B cell (primary cell): ENCODE measurements at regions not wholly inside any gene's neighbourhood (a gene's known extent, or its start where the extent isn't known, plus 50 kb on each side); places are given as distances from the start of the nearest gene placed in this dataset.

Experiments
- ATAC-seq: fragments of 200-7000 bp; cut with Tn5 transposase; one replicate; pipeline ENCODE4 v1.10.0; 2021; ENCODE audit warnings: low read depth, mild to moderate bottlenecking, moderate number of reproducible peaks, moderate library complexity
- CTCF ChIA-PET: fragments of 350-600 bp; sonication (Branson Sonifier 250); formaldehyde crosslinking; loops from one replicate; lab custom pipeline; 2021; ENCODE audit warnings: antibody characterized with exemption, inconsistent platforms; lab: Charles Lee
- POLR2A ChIA-PET: fragments of 350-600 bp; sonication (Branson Sonifier 250); formaldehyde crosslinking; loops from one replicate; lab custom pipeline; 2021; ENCODE audit warnings: antibody characterized with exemption; lab: Charles Lee
- DNase-seq: peaks from one replicate; pipeline ENCODE4 v3.0.0; 2013
- H2AFZ ChIP-seq: 2 replicates; pipeline ENCODE4 v1.6.1; 2012; ENCODE audit warnings: mild to moderate bottlenecking, low read depth, low read length; ENCODE audit not compliant: insufficient read depth, poor library complexity, severe bottlenecking
- H3K27ac ChIP-seq, 2 donors: 1 replicate in 1 of 2; 2 replicates in 1 of 2; pipeline ENCODE4 v1.5.1; 2012 to 2013; ENCODE audit warnings: low read length in 2 of 2, mild to moderate bottlenecking in 2 of 2, moderate library complexity in 1 of 2
- H3K27me3 ChIP-seq, 4 experiments: fragments of 200-600 bp in 1 of 4; sonication (generic) in 1 of 4; replicated peaks in 1 of 4; 1 replicate in 2 of 4; 2 replicates in 2 of 4; pipeline versions ENCODE4 v1.6.1 to v1.7.0; 2013 to 2016; ENCODE audit warnings: low read length in 3 of 4, mild to moderate bottlenecking in 2 of 4, mixed read lengths in 1 of 4, moderate library complexity in 1 of 4; ENCODE audit not compliant: insufficient read depth in 4 of 4, control insufficient read depth in 3 of 4; ENCODE audit errors: control extremely low read depth in 1 of 4
- H3K36me3 ChIP-seq, 2 experiments: replicated peaks in 1 of 2; 1 replicate in 1 of 2; 2 replicates in 1 of 2; pipeline versions ENCODE4 v1.6.1 to v1.7.1; 2013; ENCODE audit warnings: low read length in 1 of 2; ENCODE audit not compliant: insufficient read depth in 2 of 2, control insufficient read depth in 1 of 2; ENCODE audit errors: control extremely low read depth in 1 of 2, extremely low read depth in 1 of 2
- H3K4me1 ChIP-seq, 2 donors: fragments of 200-600 bp in 1 of 2; sonication (generic) in 1 of 2; 1 replicate in 1 of 2; 2 replicates in 1 of 2; pipeline versions ENCODE4 v1.5.1 to v1.6.1; 2013 to 2017; ENCODE audit warnings: low read length in 2 of 2; ENCODE audit not compliant: control insufficient read depth in 2 of 2, insufficient read depth in 2 of 2
- H3K4me2 ChIP-seq: replicated peaks from 2 replicates; pipeline ENCODE3; 2012; ENCODE audit warnings: mild to moderate bottlenecking, low read depth, low read length; ENCODE audit not compliant: poor library complexity, severe bottlenecking
- H3K4me3 ChIP-seq, 5 experiments: fragments of 200-600 bp in 1 of 5; sonication (generic) in 1 of 5; 1 replicate in 3 of 5; 2 replicates in 2 of 5; pipeline versions ENCODE4 v1.5.1 to v1.7.0; 2011 to 2016; ENCODE audit warnings: low read length in 4 of 5, mild to moderate bottlenecking in 4 of 5, low read depth in 2 of 5, control low read depth in 1 of 5, moderate library complexity in 1 of 5; ENCODE audit not compliant: insufficient read depth in 1 of 5; ENCODE audit errors: control extremely low read depth in 1 of 5, extremely low read depth in 1 of 5
- H3K79me2 ChIP-seq: fragments of 200-600 bp; sonication (generic); one replicate; pipeline ENCODE4 v1.6.0; 2016; ENCODE audit warnings: low read length; ENCODE audit not compliant: control insufficient read depth, insufficient read depth
- H3K9ac ChIP-seq: fragments of 200-600 bp; sonication (generic); 2 replicates; pipeline ENCODE4 v1.6.1; 2017; ENCODE audit warnings: mild to moderate bottlenecking, low read length, moderate library complexity
- H3K9me3 ChIP-seq, 3 donors: one replicate each; pipeline versions ENCODE4 v1.6.1 to v1.7.1; 2013; ENCODE audit warnings: low read length in 2 of 3; ENCODE audit not compliant: control insufficient read depth in 2 of 3, insufficient read depth in 1 of 3; ENCODE audit errors: control extremely low read depth in 1 of 3
- H4K20me1 ChIP-seq: 2 replicates; pipeline ENCODE4 v1.6.0; 2012; ENCODE audit warnings: mild to moderate bottlenecking, low read length; ENCODE audit not compliant: insufficient read depth, control insufficient read depth, poor library complexity, severe bottlenecking
- H3K27ac Mint-ChIP-seq: one replicate; pipeline ENCODE4 v1.8.0; 2021; ENCODE audit warnings: mixed read lengths
- H3K27me3 Mint-ChIP-seq: one replicate; pipeline ENCODE4 v1.8.0; 2021; ENCODE audit warnings: mixed read lengths
- H3K4me1 Mint-ChIP-seq: one replicate; pipeline ENCODE4 v1.8.0; 2021; ENCODE audit warnings: mixed read lengths
- H3K4me3 Mint-ChIP-seq: one replicate; pipeline ENCODE4 v1.8.0; 2021; ENCODE audit warnings: mixed read lengths
- H3K9me3 Mint-ChIP-seq: one replicate; pipeline ENCODE4 v1.8.0; 2022; ENCODE audit warnings: mixed read lengths; ENCODE audit not compliant: insufficient read depth
- EZH2 ChIP-seq: IDR thresholded peaks from 2 replicates; pipeline ENCODE4 v1.6.1; 2012; ENCODE audit warnings: borderline replicate concordance, low read depth, mild to moderate bottlenecking, moderate library complexity, low read length; ENCODE audit not compliant: insufficient read depth, poor library complexity, severe bottlenecking
- WGBS: methylation state at CpG from one replicate; pipeline ENCODE4 v1.1.5; 2013; ENCODE audit warnings: missing lambda C conversion rate; ENCODE audit not compliant: insufficient coverage; 5-methylcytosine and 5-hydroxymethylcytosine counted together
- intact Hi-C: fragments of 100-400 bp; cut with micrococcal nuclease; formaldehyde crosslinking; loops from one replicate; pipeline ENCODE4 v1.10.0; 2022
- TF ChIP-seq, protein P1 (sequence below): fragments of 200-600 bp; IDR thresholded peaks from one replicate; pipeline ENCODE4 v1.8.0; 2022; ENCODE audit warnings: antibody characterized with exemption, mild to moderate bottlenecking

DNA sequence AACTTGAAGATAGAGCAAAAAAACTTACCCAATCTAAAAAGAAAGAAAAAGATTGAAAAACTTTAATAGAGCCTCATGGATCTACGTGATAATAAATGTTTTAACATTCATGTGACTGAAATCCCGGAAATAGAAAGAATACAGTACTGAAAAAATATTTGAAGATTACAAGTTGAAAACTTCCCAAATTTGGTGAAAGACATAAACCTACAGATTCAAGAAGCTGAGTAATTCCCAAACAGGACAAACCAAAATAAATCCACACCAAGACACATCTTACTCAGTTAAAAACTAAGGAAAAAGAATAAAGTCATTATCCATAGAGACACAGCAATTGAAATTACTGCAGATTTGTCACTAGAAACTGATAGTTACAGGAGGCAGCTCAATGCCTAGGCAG is 121.8 kb upstream of the NUDT7 start:
- peaks cover 0 to 4% (median 0%) of the 10 kb centered on the region in 4 experiments for H3K27me3 ChIP-seq
- H3K79me2 ChIP-seq = no peaks in the 10 kb centered on the region
- intact Hi-C loops = no loop called here
- H3K4me1 Mint-ChIP-seq = no peaks in the 10 kb centered on the region
- H3K4me2 ChIP-seq = no peak overlapping the region
- no peak overlapping the region for H3K4me3 ChIP-seq
- ATAC-seq = no peak
- H3K27ac ChIP-seq = no peak overlapping the region
- WGBS = no CpG with 5 or more reads among the region's 2 CpGs
- ChIA-PET POLR2A (no interaction called here), CTCF (no interaction called here)
- no peak overlapping the region for H2AFZ ChIP-seq
- H3K9me3 Mint-ChIP-seq = peaks cover 3% of the 10 kb centered on the region
- no peak for TF ChIP-seq EZH2
- TF ChIP-seq, protein P1, sequence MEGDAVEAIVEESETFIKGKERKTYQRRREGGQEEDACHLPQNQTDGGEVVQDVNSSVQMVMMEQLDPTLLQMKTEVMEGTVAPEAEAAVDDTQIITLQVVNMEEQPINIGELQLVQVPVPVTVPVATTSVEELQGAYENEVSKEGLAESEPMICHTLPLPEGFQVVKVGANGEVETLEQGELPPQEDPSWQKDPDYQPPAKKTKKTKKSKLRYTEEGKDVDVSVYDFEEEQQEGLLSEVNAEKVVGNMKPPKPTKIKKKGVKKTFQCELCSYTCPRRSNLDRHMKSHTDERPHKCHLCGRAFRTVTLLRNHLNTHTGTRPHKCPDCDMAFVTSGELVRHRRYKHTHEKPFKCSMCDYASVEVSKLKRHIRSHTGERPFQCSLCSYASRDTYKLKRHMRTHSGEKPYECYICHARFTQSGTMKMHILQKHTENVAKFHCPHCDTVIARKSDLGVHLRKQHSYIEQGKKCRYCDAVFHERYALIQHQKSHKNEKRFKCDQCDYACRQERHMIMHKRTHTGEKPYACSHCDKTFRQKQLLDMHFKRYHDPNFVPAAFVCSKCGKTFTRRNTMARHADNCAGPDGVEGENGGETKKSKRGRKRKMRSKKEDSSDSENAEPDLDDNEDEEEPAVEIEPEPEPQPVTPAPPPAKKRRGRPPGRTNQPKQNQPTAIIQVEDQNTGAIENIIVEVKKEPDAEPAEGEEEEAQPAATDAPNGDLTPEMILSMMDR = no peak
- DNase-seq = no peak
- H3K9me3 ChIP-seq = peaks cover 0 to 3% (median 0%) of the 10 kb centered on the region in 3 donors
- peaks cover 10% of the 10 kb centered on the region for H3K27me3 Mint-ChIP-seq
- no peaks in the 10 kb centered on the region for H3K4me1 ChIP-seq
- no peak overlapping the region for H3K27ac Mint-ChIP-seq
- H4K20me1 ChIP-seq = no peaks in the 10 kb centered on the region
- no peak overlapping the region for H3K9ac ChIP-seq
- H3K36me3 ChIP-seq = no peaks in the 10 kb centered on the region
- no peak overlapping the region for H3K4me3 Mint-ChIP-seq

DNA sequence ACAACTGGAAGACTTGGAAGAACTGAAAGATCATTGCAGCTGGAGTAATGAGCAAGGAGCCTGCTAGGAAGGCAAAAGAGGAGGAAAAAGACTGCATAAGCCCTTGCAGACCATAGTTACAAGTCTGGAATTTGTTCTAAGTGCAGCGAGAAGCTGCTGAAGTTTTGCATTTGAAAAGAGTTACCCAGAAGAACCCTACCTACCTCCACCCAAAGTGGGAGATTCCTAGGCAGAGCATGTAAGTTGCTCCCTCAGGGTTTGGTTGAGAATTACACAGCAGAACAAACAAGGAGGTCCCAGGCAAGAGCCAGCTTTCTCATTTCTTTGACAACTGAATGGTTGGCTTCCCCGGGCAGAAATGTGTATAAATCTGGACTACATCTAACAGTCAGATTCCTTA is 118.7 kb upstream of the NUDT7 start:
- Histone ChIP-seq H4K20me1 (no peaks in the 10 kb centered on the region), H3K9ac (no peak overlapping the region), H3K36me3 (no peaks in the 10 kb centered on the region), H3K4me3 (no peak overlapping the region), H2AFZ (no peak overlapping the region), H3K79me2 (no peaks in the 10 kb centered on the region), H3K9me3 (peaks cover 0 to 3% (median 0%) of the 10 kb centered on the region in 3 donors), H3K4me2 (no peak overlapping the region), H3K4me1 (no peaks in the 10 kb centered on the region), H3K27ac (no peak overlapping the region), H3K27me3 (peaks cover 0 to 4% (median 0%) of the 10 kb centered on the region in 4 experiments)
- ChIA-PET POLR2A (no interaction called here), CTCF (interaction anchor here (1.0 kb wide), 1 partner anchor 20 kb away, joined by 3 read pairs; no protein-coding TSS in a partner anchor)
- Mint-ChIP-seq H3K27me3 (peaks cover 4% of the 10 kb centered on the region), H3K4me3 (no peak overlapping the region), H3K9me3 (no peaks in the 10 kb centered on the region), H3K27ac (no peak overlapping the region), H3K4me1 (no peaks in the 10 kb centered on the region)
- ATAC-seq (no peak), DNase-seq (no peak)
- no CpG with 5 or more reads among the region's 2 CpGs for WGBS
- intact Hi-C loops = no loop called here
- TF ChIP-seq EZH2 = no peak
- TF ChIP-seq, protein P1 = no peak
